ENCODE measurements at regions not wholly inside any gene's neighbourhood (a gene's known extent, or its start where the extent isn't known, plus 50 kb on each side); places are given as distances from the start of the nearest gene placed in this dataset.
"Not testable (repeated sequence)": the region's sequence is repeated elsewhere in the genome, so short reads cannot be mapped to it uniquely, and the experiment has no call there.

DNA sequence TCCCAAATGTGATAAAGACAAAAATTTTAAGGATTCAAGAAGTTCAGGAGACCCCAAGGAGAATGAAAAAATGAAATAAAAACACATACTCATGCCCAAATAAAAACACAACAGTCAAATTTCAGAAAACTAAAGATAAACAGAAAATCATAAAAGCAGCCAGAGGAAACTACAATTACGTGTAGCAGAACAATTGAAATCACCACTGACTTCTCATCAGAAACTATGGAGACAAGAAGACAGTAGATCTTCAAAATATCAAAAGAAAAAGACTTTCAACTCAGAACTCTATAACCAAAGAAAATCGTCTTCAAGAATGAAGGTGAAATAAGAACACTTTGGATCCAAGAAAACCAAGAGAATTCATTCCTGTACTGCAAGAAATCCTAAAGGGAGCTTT, 54.9 kb downstream of the DIO3 start:
- DNase-seq (ENCODE audit: low spot score): no peak

DNA sequence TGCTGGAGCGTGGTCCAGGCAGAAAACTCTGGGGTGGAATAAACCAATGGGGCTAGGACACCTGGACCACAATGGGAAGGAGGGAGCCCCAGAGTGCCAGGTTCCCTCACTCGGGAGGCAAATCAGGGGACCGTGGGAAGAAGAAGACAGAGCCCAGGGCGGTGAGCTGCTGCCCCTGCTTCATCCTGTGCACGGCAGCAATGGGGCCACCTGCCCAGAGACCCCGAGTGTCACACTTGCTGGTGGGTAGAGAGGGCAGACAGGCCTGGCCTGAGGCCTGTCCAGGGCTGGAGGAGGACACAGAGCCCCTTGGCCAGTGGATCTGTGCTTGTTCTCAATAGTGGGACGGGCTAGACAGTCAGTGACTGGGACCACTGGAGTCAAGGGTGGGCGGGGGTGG, 58.2 kb downstream of the DIO3 start:
- DNase-seq (ENCODE audit: low spot score): no peak

DNA sequence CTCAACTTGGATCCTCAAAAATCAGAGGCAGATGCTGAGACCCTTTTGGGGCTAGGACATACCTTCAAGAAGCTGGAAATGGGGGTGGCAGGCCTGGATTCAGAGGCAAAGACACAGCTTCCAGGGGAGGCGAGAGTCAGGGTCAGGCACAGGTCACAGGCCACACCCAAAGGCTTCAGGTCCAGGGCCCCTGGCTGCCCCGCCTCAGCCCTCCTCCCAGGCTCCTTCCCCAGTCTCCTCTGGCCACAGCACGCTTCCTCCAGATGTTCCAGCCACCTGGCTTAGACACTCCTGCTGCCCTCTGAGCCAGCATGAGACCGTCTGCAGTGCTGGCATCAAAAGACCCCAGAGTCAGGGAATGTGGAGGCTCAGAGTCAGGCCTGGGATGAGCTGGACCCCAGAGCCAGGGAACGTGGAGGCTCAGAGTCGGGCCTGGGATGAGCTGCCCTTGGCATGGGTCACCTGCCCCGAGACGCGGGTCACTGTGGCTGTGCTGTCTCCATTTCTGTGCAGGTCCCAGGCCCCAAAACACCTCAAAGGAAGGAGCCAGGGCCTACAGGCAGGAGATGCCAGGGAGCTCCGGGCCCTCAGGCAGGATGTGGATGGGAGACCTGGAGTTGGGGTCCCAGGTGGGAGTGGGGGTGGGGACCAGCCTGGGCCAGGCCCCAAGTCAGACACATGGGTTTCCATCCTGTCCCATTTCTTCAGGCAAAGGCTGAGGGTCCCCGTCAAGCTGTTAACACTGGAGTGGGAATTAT, 58.9 kb downstream of the DIO3 start:
- DNase-seq (ENCODE audit: low spot score): no peak

DNA sequence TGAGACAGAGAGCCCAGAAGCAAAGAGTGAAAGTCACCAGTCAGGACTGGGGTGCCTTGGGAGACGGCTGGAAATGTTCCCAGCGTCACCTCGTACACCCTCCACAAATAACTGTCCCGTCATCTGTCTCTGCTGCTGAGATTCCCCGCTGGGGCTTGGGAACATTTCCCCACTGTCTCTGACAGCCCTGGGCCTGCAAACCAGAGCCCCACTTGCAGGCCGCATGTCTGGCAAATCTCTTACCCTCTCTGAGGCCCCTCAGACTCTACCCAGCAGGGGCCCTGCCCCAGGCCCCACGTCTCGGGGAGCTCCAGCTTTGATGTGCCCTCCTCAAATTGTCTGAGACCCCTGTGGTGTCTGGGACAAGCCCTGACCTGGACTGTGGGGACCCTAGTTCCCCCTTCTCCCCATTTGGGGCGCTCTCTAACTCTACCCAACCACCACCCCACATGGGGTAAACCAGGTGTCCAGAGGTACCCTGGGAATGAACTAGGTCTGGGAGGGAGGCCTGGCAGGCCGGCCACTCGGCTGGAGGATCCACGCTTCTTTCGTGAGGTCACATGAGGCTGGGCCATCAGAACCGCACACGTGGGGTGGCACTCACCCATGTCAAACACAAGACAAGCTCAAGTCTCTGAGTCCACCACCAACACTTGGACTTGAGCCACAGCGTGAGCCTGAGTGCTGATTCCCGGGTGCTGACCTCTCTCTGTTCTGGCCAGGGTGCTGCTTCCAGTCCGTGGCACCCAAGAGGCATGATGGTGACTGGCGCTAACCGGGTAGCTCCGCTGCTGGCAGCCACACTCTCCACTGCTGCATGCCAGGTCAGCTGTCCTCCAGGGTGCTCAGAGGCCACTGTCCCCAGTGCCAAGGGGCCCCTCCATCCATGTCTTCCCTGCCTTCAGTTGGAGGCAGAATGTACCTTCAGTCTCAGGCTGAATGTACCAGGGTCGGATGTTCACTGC, 59.8 kb downstream of the DIO3 start:
- DNase-seq (ENCODE audit: low spot score): no peak

DNA sequence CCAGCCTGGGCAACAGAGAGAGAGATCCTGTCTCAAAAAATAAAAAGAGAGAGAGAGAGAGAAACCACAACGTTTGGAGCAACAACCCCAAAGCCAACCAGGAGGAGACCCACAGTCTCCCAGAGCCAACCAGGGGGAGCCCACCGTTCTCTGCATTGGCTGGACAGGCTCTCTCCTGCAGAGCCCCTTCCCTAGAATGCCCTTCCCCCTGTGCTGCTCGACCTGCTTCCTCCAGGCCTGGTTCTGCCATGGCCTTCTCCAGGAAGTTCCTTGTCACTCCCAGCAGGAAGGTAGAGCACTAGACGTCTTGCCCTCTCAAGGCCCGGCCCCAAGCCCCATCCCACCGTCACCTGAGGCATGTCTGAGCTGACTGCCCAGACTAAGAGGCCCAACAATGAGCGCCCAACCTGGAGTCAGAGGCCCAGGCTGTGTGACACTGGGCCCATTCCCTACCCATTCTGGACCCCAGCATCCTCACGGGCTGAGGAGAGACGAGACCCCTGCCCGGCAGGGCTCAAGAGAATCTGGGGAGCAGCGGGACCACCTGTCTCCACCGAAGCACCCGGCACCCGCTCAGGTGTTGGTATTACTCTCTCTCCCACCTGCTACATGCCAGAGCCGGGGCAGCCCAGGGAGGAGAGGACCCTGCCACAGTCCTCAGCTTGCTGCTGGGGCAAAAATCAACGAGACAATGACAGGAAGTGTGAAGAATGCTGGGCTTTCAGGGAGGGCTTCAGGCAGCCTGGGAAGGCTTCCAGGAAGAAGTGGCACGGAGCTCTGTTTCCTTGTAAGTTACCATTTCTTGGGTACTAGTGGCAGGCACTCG, 61.2 kb downstream of the DIO3 start:
- no peak for DNase-seq (ENCODE audit: low spot score)

DNA sequence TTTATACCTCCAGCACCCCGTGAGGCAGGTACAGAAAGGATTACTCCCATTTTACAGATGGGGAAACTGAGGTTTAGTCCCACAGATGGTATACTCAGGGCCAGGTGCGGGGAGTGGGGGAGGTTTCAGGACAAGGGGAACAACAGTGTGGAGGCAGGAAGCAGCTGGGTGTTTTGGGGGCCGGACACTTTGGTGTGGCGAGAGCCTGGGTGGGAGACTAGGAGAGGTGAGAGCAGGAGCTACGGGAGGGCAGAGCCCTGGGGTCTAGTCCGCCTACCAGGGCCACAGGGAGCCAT, 61.7 kb downstream of the DIO3 start:
- no peak for DNase-seq (ENCODE audit: low spot score)

DNA sequence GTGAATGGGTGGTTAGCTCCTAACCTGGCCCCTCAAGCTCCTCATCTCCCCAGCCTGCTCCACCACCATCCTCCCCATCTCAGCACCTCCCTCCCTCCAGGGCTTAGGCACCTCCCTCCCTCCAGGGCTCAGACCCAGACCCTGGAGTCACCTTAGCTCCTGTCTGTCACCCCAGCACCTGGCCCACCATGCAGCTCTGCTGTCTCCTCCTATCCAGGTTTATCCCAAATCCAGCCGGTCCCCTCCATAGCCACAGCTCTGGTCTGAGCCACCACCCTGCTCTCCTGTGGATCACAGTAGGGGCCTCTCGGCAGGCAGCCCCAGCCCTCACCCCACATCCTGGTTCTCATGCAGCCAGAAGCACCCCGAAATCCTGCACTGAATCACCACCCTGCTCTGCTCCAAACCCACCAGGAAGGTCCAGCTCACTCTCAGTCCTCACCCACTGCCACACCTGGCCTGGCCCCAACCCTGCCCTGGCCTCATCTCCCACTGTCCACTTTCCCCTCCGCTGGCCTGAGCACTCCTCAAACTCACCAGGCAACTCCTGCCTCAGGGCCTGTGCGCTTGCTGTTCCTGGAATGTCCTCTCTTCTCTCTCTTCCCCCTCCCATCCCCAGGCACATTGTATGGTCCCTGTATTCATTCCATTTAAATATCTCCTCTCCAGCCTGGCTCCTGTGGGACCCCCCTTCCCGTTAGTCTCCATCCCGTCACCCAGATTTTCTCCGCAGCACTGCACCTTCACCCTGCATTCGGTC, 62.6 kb downstream of the DIO3 start:
- DNase-seq (ENCODE audit: low spot score): no peak

DNA sequence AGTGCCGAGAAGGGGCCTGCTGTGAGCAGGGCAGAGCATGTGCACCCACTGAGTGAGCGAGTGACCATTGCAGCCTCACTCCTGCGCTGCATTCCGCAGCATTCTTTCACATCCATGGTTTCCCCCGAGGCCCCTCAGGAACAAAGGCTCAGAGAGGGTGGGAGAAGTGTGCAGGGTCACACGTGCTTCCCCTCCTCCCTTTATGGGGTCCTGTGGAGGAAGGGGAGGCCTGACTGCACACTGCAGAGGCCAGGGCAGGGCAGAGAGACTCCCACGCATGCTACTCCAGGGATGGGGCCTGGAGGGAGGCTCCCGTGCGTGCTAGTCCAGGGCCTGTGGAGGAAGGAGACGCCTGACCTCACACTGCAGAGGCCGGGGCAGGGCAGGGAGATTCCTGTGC, 63.2 kb downstream of the DIO3 start:
- DNase-seq (ENCODE audit: low spot score): no peak

DNA sequence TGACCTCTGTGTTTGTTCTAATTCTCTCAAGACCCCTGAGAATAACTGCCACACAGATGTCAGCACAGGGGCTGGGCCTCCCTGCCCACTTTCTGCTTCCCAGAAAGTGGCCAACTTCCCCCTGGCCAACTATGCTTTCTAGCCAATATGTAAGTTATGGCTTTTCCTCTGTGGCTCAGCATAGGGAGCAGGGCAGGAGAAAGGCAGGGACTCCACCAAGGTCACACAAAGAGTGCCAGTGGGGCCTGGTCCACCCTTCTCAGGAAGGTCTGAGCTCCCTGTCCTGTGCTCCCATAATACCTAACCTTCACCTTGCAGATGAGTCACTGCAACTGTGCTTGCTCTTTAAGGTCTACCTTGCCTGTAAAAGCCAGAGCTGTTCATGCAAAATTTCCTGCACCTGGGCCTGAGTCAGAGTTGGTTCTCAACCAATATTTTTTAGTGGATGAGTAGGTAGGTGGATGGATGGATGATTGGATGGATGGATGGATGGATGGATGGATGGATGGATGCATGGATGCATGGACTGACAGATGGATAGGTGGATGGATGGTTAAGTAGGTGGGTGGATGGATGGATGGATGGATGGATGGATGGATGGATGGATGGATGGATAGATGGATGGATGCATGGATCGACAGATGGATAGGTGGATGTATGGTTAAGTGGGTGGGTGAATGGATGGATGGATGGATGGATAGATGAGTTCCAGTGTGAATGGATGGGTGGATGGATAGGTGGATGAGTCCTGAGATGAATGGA, 64.2 kb downstream of the DIO3 start:
- DNase-seq (ENCODE audit: low spot score): no peak

DNA sequence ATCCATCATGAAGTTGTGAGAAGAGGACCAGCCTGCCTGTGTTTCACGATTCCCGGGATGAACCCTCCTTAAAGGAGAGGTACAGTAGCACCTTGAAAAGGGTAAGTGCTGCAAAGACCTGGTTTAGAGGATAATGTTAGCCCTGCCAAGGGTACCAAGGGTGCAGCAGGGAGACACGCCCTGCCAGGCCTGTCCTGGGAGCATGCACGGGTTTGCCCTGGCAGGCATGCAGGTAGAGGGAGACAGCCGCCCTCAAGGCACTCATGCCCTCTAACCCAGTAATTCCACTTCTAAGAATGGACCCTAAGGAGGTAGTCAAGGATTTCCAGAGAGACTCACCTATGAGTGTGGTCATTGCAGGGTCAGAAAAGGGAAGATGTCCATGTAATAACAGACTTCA, 65.0 kb downstream of the DIO3 start:
- no peak for DNase-seq (ENCODE audit: low spot score)

DNA sequence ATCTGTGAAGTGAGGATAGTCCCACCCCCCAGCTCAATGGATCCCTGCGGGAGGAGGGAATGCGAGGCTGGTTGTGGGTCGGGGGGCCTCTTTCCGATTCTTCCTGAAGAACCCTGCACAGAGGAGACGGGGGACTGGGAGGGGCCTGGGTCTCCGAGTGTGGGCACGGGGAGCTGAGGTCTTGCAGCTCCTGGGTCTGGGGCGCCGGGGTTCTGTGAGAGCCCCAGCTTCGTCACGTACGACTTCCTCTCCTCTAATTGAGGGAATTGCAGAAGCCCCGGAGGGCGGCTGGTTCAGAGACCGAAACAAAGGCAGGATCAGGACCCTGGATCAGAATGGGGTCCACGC, 66.6 kb downstream of the DIO3 start:
- DNase-seq (ENCODE audit: low spot score): no peak

DNA sequence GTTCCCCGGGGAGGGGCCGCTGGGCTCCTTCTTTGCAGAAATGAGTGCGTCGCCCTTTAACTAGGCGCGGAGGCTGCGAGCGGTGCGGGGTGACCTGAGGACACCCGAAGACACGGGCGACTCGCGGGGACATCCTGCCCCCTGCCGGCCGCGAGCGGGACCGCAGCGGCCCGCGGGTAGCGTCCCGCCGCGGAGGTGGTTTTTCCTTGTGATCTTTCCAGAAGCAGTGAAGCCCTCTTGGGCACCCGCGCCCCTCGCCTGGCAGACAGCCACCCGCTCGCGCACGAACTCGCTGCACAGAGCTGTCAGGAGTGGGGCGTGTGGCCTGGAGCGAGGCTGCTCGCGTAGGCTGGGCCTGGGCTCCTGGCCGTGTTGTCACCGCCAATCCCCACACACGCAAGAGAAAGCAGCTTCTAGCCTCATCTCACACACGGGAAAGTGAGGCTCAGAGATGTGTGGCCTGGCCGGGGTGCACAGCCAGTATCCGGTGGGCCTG, 67.2 kb downstream of the DIO3 start:
- peak; percentile 89 for DNase-seq (ENCODE audit: low spot score)

DNA sequence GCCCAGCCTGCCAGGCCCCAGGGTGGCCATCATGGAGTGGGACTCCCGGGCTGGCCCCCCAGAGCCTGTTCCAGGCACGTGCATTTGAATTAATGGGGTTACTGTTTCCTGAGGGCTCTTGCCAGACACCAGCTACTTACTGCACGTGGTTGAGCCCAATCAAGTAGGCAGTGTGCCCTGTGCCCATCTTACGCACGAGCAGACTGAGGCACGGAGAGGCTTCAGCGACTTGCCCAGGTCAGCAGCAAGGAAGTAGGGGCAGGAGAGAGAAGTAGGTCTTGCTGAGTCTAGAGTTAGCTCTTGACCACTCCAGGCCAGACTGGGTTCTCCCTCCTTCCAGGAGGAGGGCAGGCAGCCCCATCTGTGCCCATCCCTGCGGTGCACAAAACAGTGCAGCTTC, 67.7 kb downstream of the DIO3 start:
- no peak for DNase-seq (ENCODE audit: low spot score)

DNA sequence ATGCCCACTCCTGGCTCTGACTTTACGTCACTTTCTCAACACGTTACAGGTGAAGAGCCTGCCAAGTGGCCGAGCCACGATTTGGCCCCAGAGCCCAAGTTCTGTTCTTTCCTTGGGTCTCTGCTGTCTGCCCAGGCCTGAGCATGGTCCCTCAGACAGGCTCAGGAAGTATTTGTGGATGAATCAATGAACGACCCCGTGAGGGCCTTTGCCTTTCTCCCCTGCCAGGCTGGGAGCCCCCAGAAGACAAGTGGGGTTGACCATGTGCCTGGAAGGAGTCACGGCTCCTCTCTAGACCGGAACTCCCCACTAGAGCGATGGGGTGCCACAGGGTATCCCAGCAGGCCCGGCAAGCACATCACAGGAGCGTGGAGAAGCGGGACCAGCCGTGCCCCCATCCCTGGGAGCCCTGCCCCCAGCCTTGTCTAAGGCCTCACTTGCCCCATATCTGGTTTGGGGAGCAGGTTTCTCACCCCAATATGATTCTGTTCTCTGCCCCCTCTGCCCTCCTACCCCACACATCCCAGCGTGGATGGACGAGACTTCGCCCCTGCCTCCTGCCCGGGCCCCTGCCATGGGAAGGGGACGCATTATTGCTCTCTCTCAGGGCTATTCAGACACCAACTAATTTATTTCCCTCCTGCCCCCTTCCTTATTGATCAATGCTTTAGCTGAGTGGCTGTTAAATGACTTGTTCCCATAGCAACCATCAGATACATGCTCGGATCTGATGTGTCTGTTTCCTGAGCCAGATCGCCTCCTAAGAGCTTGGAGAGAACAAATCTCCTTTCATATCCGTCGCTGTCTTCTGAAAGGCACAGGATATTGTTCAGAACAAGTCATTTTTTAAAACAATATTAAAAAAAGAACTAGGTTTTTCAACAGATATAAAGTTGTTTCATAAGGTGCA, 69.0 kb downstream of the DIO3 start:
- DNase-seq (ENCODE audit: low spot score): no peak

DNA sequence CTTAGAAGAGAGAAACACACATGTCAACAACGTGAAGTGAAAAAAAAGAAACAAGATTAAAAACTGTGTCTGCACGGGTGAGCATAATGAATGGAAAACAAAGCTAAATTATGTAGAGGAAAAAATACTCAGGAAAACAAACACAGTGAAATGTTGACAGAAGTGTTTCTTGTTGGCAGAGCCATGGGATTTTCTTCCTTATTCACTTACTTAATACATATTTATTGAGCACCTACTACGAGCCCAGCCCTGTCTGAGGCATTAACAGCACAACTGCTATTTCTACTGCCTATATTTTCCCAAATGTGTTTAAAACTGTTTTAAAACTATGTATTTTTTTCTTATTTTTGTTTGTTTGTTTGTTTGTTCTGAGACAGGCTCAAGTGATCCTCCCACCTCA, 69.9 kb downstream of the DIO3 start:
- DNase-seq (ENCODE audit: low spot score): no peak

DNA sequence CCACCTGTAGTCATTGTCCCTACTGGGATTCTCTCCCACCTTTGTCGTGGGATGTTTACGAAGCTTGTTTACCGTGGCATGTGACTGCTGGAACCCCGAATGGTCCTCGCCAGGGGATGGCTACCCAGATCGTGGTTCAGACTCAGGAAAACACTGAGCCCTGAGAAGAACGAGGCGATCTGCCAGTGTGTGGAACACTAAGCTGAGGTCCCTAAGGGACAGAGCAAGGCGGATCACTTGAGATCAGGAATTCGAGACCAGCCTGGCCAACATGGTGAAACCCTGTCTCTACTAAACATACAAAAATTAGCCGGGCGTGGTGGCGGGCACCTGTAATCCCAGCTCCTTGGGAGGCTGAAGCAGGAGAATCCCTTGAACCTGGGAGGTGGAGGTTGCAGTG, 70.7 kb downstream of the DIO3 start:
- DNase-seq (ENCODE audit: low spot score): not testable (repeated sequence)

DNA sequence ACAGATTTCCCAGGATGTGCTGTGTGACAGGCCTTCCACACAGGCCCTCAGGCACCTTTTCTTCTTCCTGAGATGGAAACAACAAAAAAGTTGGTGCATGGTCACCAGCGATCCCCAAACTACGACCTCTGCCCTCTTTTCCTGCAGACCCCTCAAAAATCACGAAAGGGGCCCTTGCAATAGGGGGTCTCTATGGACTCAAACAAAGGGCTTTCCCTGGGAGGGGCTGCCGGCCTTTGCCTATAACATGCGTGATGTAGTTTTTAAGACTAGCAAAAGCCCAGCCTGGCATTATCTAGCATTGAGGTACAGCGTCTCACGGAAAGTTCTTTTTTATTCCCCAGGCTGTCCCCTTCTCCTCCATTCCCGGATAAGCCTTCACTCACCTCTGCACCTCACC, 71.2 kb downstream of the DIO3 start:
- DNase-seq (ENCODE audit: low spot score): no peak

DNA sequence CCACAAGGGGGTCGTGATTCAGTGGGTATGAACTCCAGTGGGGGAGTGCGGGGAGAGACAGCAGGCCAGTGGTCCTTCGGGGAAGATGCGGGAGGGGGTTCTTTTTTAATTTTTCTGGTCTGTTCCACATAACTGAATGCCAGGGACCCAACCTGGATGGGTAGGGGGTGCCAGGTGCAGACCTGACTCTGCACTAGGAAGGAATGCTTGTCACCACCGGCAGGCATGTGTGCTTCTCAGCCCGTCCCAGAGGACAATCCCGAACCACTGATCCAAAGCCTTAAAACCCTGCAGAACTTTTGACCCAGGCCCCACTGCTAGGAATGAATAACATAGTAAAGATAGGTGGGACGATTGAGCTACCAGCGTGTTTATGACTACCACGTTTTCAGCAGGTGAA, 72.0 kb downstream of the DIO3 start:
- DNase-seq (ENCODE audit: low spot score): no peak

DNA sequence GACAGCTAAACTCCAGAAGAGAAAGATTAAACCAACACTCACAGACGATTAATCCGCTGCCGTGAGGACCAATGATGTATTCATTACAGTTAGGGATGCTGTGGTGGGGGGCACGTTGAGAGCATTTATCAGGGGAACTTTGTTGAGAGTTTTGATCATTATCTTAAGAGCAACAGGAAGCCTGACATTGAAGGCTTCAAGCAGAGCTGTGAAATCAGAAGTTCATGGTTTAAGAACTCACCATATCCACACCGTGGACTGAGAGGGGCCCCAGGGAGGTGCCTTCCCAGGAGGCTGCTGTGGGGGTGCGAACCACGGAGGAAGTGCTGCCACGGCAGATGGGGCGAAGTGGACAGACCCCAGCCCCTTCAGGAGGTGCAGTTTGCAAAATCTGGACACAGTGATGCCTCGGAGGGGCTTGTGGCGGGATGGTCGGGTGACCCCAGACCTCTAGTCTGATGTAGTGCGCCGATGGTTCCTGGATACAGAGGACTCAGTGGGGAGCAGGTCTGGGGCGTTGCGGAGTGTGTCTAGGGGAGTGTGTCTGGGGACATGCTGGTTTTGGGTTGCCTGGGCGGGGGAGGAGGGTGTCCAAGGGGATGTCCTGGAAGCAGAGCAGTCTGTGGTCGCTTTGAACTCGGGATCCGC, 73.0 kb downstream of the DIO3 start:
- DNase-seq (ENCODE audit: low spot score): no peak

Data from AG08395 (cell line).